ENCODE measurements at regions not wholly inside any gene's neighbourhood (a gene's known extent, or its start where the extent isn't known, plus 50 kb on each side); places are given as distances from the start of the nearest gene placed in this dataset.
"Not testable (repeated sequence)": the region's sequence is repeated elsewhere in the genome, so short reads cannot be mapped to it uniquely, and the experiment has no call there.

GRCh38 chr4:178137732-178138471 lies 695.7 kb upstream of the AGA start:
- no peak for DNase-seq (ENCODE audit: extremely low read depth in 1 of 2, low read depth in 1 of 2)

DNA sequence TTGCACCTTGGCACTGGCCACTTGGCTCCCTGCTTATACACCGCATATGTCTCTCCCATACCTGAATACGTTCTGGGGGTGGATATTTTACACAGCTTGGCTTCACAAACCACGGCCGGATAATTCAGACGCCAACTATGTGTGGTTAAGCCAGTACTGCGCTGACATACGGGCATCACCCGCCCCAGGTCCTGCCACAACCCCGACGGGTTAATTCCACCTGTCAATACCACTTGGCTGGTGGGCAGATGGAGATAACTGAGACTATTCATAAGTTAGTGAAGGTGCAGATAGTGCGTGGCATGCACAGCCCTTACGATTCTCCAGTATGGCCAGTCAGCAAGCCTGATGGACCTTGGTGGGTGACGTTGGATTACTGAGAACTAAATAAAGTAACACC lies 696.3 kb upstream of the AGA start:
- DNase-seq (ENCODE audit: extremely low read depth in 1 of 2, low read depth in 1 of 2), result no peak

DNA sequence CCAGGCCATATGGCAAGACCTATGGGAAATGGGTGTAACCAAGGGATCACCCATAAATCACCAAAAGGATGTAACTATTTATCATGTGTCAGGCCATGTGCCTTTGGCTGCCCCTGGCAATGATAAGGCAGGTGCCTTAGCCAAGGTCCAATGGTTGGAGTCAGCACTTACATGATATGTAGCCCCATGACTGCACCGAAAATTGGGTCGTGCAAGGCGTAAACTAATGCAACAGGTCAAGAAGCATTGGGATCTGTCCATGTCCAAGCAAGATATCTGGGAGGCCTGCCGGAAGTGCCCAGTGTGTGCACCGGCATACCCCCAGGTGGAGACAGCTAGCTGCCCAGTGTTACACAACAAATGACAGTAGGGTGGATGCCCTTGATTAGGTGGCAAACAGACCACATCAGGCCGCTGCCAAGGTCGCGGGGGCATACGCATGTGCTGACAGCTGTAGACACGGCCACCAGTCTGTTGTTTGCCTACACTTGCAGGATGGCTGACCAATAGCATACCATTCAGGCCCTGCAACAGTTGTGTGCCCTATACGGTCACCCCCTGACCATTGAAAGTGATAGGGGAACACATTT lies 698.2 kb upstream of the AGA start:
- no peak for DNase-seq (ENCODE audit: extremely low read depth in 1 of 2, low read depth in 1 of 2)

GRCh38 chr4:178142724-178143123 lies 700.5 kb upstream of the AGA start:
- no peak for DNase-seq (ENCODE audit: extremely low read depth in 1 of 2, low read depth in 1 of 2)

GRCh38 chr4:178148106-178148505 lies 705.9 kb upstream of the AGA start:
- no peak for DNase-seq (ENCODE audit: extremely low read depth in 1 of 2, low read depth in 1 of 2)

DNA sequence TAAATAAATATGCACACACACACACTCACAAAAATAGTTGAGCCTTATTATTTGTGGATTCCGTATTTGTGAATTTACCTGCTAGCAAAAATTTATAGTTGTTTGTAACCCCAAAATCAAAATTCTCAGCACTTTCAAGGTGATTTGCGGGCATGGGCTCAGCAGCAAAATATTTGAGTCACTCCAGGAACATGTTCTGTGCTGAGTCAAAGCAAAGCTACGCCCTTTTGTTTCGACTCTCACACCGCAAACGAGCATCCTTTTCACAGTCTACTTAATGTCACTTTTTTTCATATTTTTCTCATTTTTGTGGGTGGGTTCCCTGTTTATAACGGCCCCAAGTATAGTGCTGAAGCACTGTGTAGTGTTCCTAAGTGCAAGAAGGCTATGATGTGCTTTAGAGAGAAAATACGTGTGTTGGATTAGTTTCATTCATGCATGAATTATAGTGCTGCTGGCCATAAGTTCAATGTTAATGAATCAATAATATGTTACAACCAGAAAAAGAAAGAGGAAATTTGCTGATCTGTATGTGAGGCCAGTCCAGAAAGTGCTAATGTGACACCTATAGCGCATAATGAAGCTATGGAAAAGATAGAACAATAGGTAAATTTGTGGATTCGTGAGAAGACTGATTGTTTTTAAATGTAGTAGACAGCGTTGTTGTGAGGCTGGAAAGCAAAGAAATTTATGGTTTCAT lies 723.2 kb upstream of the AGA start:
- no peak for DNase-seq (ENCODE audit: extremely low read depth in 1 of 2, low read depth in 1 of 2)

GRCh38 chr4:178165951-178166308 lies 723.7 kb upstream of the AGA start:
- no peak for DNase-seq (ENCODE audit: extremely low read depth in 1 of 2, low read depth in 1 of 2)

- DNase-seq (ENCODE audit: extremely low read depth in 1 of 2, low read depth in 1 of 2), result no peak
Observed at GRCh38 chr4:178173771-178174170, 731.5 kb upstream of the AGA start.

GRCh38 chr4:178174756-178175155 lies 732.5 kb upstream of the AGA start:
- DNase-seq (ENCODE audit: extremely low read depth in 1 of 2, low read depth in 1 of 2), result no peak

DNA sequence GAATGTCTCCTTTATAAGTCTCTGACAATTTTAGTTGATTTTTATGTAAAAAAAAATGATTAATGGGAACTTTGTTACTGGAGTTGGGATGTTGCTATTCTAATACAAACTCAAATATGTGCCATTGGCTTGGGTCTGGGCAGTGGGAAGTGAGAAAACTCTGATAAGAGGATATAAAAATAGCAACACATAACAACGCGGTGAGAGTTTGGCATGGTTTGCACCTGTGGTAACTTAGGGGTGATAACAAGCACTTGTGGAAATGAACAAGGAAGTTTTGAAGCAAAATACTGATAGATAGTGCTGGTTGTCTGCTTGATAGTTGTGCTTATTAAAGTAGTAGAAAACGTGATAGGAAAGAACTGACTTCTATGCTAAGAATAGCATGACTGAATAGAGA lies 743.3 kb upstream of the AGA start:
- DNase-seq (ENCODE audit: extremely low read depth in 1 of 2, low read depth in 1 of 2), result no peak

- no peak for DNase-seq (ENCODE audit: extremely low read depth in 1 of 2, low read depth in 1 of 2)
Observed at GRCh38 chr4:178192611-178193010, 750.4 kb upstream of the AGA start.

- no peak for DNase-seq (ENCODE audit: extremely low read depth in 1 of 2, low read depth in 1 of 2)
Observed at GRCh38 chr4:178196751-178197374, 754.6 kb upstream of the AGA start.

DNA sequence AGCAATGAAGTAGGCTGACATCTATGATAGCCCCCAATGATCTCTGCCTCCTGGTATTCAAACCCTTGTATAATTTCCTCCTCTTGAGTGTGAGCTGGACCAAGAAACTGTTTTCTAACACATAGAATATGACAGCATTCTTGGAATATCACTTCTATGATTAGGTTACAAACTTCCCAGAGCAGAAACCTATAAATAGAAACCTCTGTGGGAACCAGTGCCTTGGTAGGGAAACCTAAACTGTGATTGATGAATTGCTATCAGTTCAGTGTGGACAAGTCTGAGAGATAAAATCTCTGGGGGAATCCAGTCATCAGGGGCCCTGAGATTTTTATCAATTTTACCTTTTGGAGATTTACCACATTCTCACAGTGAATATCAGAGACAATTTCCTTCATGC lies 756.5 kb upstream of the AGA start:
- DNase-seq (ENCODE audit: extremely low read depth in 1 of 2, low read depth in 1 of 2), result no peak

DNA sequence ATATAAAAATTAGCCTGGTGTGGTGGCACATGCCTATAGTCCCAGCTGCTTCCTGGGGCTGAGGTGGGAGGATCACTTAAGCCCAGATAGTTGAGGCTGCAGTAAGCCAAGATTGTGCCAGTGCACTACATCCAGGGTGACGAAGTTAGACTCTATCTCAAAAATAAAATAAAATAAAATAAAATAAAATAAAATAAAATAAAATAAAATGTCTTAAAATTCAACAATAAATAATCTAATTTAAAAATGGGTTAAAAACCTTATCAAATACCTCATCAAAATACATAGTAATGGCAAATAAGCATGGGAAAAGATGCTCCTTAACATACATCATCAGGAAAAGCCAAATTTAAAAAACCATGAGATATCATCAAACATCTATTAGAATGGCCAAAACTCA lies 760.2 kb upstream of the AGA start:
- no peak for DNase-seq (ENCODE audit: extremely low read depth in 1 of 2, low read depth in 1 of 2)

DNA sequence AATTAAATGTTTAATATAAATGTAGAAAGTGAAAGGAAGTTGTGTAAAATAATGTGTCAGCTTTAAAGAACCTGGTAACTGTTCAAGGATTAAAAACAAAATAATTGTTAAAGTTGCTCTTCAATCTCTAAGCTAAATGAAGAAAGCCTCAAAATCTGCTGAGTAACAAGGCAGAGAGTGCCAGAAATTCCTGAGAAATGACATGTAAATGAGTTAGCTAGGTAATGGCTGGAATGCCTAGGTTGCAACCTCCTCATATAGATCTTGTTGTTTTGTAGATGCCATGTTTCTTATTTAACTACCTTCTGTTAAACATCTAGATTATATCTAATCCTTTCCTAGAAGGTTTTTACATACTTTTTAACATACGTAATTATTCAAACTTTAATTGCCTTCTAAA lies 763.6 kb upstream of the AGA start:
- DNase-seq (ENCODE audit: extremely low read depth in 1 of 2, low read depth in 1 of 2), result no peak

- no peak for DNase-seq (ENCODE audit: extremely low read depth in 1 of 2, low read depth in 1 of 2)
Observed at GRCh38 chr4:178215309-178215708, 773.1 kb upstream of the AGA start.

GRCh38 chr4:178215763-178216162 lies 773.5 kb upstream of the AGA start:
- no peak for DNase-seq (ENCODE audit: extremely low read depth in 1 of 2, low read depth in 1 of 2)

- DNase-seq (ENCODE audit: extremely low read depth in 1 of 2, low read depth in 1 of 2), result not testable (repeated sequence)
Observed at GRCh38 chr4:178226421-178226820, 784.2 kb upstream of the AGA start.

DNA sequence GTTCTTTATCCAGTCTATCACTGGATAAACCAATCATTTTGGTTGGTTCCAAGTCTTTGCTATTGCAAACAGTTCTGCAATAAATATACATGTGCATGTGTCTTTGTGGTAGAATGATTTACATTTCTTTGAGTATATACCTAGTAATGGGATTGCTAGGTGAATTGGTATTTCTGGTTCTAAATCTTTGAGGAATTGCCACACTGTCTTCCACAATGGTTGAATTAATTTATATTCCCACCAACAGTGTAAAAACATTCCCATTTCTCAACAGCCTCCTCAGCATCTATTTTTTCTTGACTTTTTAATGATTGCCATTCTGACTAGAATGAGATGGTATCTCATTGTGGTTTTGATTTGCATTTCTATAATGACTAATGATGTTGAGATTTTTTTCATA lies 791.7 kb upstream of the AGA start:
- no peak for DNase-seq (ENCODE audit: extremely low read depth in 1 of 2, low read depth in 1 of 2)

DNA sequence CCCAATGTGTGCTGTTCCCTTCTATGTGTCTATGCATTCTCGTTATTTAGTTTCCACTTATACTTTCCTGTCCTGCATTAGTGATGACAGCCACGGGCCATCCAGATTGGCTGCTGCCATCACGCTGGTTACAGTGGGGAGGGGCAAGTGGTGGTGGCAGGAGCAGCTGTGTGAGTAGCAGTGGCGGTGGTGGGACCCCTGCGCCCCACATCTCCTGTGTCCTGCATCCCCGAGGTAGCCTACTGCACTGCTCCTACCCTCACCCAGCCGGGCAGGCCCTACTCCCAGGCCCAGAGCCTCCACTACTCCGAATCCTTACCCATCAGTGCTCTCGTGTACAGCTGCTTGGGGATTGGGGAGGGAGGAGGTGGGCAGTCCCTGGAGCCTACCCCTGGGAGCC lies 798.7 kb upstream of the AGA start:
- no peak for DNase-seq (ENCODE audit: extremely low read depth in 1 of 2, low read depth in 1 of 2)

- DNase-seq (ENCODE audit: extremely low read depth in 1 of 2, low read depth in 1 of 2), result no peak
Observed at GRCh38 chr4:178241601-178242118, 799.4 kb upstream of the AGA start.

DNA sequence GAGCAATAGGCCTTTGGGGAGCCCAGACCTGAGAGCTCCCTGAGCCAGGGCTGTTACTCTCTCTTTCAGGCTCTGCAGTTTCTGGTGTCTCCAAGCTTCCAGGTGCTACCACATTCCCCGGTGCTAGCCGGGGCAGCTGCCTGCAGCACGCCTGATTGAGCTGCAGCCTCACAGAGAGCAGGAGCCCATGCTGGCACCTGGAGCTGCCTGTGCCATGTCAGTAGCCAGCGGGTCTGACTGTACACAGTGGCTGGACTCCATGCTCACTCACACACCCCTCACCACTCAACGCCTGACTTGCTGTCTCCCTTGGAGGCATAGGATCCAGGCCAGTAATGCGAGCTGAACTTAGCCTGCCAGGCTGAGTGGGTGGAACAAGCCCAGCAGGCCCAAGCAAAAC lies 800.4 kb upstream of the AGA start:
- DNase-seq (ENCODE audit: extremely low read depth in 1 of 2, low read depth in 1 of 2), result no peak
